Stimulated activated CD4-positive, alpha-beta T cell treated with anti-CD3 and anti-CD28 coated beads, Interleukin-2, amount 100 ng/mL, for 48 hours (primary cell): ENCODE measurements at regions not wholly inside any gene's neighbourhood (a gene's known extent, or its start where the extent isn't known, plus 50 kb on each side); places are given as distances from the start of the nearest gene placed in this dataset.

Experiments used
- DNase-seq, 2 donors: peaks; one replicate each; pipeline ENCODE4 v3.0.0-alpha.2; 2020

GRCh38 chr10:78188446-78188845, 154.8 kb downstream of the RPS24 start:
- DNase-seq = no peak

GRCh38 chr10:78190051-78190825, 156.6 kb downstream of the RPS24 start:
- DNase-seq = no peak

GRCh38 chr10:78191301-78191700, 157.6 kb downstream of the RPS24 start:
- no peak for DNase-seq

GRCh38 chr10:78193189-78193588, 159.5 kb downstream of the RPS24 start:
- DNase-seq = no peak

- DNase-seq = no peak
These were observed 160.4 kb downstream of the RPS24 start for GRCh38 chr10:78194050-78194449.

- DNase-seq = no peak
These were observed 161.1 kb downstream of the RPS24 start for GRCh38 chr10:78194539-78195402.

GRCh38 chr10:78196396-78196795, 162.7 kb downstream of the RPS24 start:
- DNase-seq = no peak

GRCh38 chr10:78196964-78197363, 163.3 kb downstream of the RPS24 start:
- no peak for DNase-seq

- DNase-seq = no peak
These were observed 164.1 kb downstream of the RPS24 start for GRCh38 chr10:78197628-78198272.

- DNase-seq = no peak
These were observed 165.5 kb downstream of the RPS24 start for GRCh38 chr10:78199005-78199725.

GRCh38 chr10:78199759-78200158, 166.1 kb downstream of the RPS24 start:
- no peak for DNase-seq

- DNase-seq = no peak
These were observed 167.0 kb downstream of the RPS24 start for GRCh38 chr10:78200686-78201085.

- no peak for DNase-seq
These were observed 168.7 kb downstream of the RPS24 start for GRCh38 chr10:78202386-78202785.

- no peak for DNase-seq
These were observed 170.5 kb downstream of the RPS24 start for GRCh38 chr10:78203915-78204818.

- no peak for DNase-seq
These were observed 171.9 kb downstream of the RPS24 start for GRCh38 chr10:78205457-78206016.

GRCh38 chr10:78207216-78207615, 173.6 kb downstream of the RPS24 start:
- no peak for DNase-seq

- DNase-seq = no peak
These were observed 174.1 kb downstream of the RPS24 start for GRCh38 chr10:78207776-78208175.

- no peak for DNase-seq
These were observed 176.3 kb downstream of the RPS24 start for GRCh38 chr10:78209970-78210369.

GRCh38 chr10:78210548-78210947, 176.9 kb downstream of the RPS24 start:
- DNase-seq = no peak

- DNase-seq = no peak
These were observed 177.3 kb downstream of the RPS24 start for GRCh38 chr10:78210976-78211375.

GRCh38 chr10:78211561-78212051, 177.9 kb downstream of the RPS24 start:
- DNase-seq = no peak
